Stimulated activated naive CD4-positive, alpha-beta T cell (primary cell): ENCODE measurements at regions not wholly inside any gene's neighbourhood (a gene's known extent, or its start where the extent isn't known, plus 50 kb on each side); places are given as distances from the start of the nearest gene placed in this dataset.

Experiments used
- DNase-seq, 6 experiments: peaks; one replicate each; lab custom pipeline; 2025; lab: John Stamatoyannopoulos, UW

DNA sequence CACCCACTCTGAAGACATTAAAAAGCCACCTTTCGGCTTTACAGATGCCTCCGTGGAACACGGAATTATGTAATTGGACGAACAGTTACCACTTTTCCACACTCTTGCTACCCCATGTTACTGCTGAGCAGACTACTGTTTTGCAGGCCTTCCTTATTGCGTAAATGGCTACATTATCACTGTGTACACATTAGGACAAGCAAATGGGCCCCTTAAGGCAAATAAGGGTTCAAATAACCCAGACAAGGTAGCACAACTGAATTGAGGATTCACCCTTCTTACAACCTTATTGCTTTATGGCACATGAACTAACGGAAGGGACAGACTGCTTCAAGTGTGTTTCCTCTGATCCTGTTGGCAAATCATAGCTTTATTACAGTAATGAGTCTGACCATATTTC is 832.2 kb upstream of the FANCL start:
- DNase-seq: no peak

- no peak for DNase-seq
Observed at GRCh38 chr2:59068255-59068654, 827.1 kb upstream of the FANCL start.

GRCh38 chr2:59066787-59067399 is 825.8 kb upstream of the FANCL start:
- DNase-seq: no peak

DNA sequence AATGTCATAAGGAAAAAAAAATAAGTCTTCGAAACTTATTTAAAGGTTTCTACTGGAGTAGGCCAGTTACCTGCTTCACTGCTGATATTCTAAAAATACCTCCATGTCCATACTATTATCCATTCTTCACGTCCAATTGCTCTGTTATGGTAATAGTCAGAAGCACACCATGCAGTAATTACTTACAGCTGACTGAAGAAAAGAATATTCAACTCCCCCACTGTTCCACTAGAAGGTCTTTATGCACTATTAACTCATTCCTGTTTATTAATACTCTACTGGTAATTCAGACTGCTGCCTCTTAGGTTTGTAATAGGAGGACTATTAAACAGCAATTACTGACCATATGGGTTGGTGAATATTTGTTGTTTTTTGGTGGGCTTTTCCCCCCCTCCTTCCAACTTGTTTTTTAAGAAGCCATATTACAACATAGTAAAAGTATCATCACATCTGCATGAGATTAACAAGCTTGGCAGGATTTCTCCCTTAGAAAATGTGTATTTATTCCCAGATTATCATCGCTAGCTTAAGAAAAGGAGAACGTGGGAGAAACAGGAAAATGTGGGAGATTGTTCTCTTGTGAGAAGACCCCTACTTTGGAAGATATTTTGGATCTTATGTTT is 806.4 kb upstream of the FANCL start:
- no peak for DNase-seq

GRCh38 chr2:59046401-59047372 is 805.6 kb upstream of the FANCL start:
- DNase-seq: no peak

- DNase-seq: no peak
Observed at GRCh38 chr2:59044736-59045135, 803.6 kb upstream of the FANCL start.

- DNase-seq: no peak
Observed at GRCh38 chr2:59041139-59041538, 800.0 kb upstream of the FANCL start.

- no peak for DNase-seq
Observed at GRCh38 chr2:59034837-59035236, 793.7 kb upstream of the FANCL start.

DNA sequence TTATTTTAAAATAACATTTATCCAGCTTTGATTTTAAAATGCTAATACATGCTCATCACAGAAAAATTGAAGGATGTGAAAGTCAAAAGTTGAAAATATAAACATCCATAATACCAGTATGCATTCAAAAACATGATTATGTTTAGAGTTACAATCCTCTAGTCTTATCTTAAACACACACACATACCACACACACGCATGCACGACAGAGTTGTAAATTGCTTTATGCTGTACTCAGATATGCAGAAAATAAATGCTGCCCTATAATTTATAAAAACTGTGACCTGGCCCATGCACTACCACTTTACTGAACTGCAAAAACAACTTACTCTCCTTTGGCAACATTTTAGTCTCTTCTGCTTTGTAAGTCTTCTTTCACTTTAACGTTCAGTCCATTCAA is 793.0 kb upstream of the FANCL start:
- no peak for DNase-seq

GRCh38 chr2:59033661-59034060 is 792.5 kb upstream of the FANCL start:
- no peak for DNase-seq

GRCh38 chr2:59032499-59032898 is 791.4 kb upstream of the FANCL start:
- DNase-seq: no peak

GRCh38 chr2:59029058-59029457 is 787.9 kb upstream of the FANCL start:
- DNase-seq: no peak

- no peak for DNase-seq
Observed at GRCh38 chr2:59027320-59027719, 786.2 kb upstream of the FANCL start.

DNA sequence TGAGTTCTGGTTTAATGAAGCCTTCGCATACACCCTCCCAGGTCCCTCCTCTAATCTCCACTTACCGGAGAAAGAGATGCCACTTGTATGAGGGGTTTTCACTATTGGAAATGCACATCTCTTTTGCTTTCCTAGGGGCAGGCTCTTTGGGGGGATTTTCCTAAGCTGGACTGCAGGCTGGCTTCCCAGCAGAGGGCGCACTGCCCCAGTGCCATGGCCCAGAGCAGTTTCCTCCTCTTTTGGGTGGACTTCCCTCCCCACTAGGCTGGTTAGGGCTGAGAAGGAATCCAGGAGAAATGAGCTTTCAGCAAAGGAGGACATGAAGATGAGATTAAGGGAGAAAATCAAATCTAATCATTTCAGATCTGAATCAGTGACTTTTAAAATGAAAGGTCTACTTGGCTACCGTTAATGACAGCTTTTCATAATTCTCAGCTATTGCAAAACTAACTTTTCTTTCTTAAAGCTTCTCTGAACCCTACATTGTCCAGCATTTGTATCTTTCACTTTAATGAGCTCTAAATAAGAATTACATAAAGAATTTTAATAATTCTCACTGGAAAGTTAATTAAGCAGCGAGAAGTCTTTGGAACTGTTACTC is 784.1 kb upstream of the FANCL start:
- DNase-seq: peak in 3 of 6 experiments; percentile 1 to 7 (median 6)

DNA sequence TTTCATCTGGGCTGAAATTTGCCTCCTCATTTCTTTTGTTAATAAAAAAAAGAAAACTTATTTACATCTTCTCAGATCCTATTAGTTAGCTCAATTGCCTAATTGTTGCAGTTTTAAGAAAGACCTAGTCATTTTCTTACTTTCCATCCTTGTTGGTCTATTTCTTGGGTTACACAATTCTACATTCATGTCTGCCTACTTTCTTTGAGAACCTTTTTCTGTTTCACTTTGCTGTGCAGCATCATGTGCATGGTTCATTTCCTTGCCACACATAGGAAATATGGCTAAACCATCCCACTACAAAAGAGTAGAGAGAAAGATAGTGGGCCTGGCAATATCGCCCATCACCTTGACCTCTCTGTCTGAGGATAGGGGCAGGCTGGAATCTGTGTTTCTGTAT is 780.7 kb upstream of the FANCL start:
- DNase-seq: no peak

- no peak for DNase-seq
Observed at GRCh38 chr2:59019566-59020159, 778.5 kb upstream of the FANCL start.

DNA sequence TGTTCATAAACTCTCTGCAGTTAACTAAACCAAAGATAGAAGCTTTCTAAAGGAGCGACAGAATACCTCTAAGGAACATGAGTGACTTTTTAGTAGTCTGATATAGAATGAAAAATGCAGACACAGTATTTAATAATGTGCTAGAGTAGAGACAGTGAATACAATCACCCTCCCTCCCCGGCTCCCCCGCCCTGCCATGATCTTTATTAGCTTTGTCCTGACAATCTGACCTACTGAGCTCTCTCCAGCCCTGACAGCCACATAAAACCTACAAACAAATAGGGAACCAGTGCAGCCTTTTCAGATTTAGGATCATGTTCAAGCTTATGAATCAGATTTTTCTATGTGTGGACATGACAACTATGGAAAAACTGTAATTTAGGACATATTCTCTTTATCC is 777.6 kb upstream of the FANCL start:
- no peak for DNase-seq

DNA sequence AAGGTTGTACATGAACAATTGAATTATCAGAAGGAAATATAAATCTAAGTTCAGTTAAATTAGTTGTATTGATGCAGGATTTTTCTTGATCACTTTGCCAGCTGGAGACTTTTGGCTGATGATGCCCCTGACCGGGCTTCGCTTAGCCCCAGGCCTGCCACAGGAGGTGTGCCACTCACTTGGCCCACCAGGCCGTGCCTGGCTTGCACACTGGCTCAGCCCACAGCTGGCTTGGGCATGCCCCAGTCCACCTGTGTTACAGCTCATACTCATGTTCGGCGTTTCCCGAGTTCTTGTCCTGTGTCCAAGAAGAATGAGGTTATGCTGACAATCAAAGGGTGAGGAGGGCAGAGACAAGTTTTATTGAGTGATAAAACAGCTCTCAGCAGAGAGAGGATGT is 773.9 kb upstream of the FANCL start:
- no peak for DNase-seq

GRCh38 chr2:59012971-59013370 is 771.8 kb upstream of the FANCL start:
- DNase-seq: no peak

- no peak for DNase-seq
Observed at GRCh38 chr2:59012234-59012633, 771.1 kb upstream of the FANCL start.

- no peak for DNase-seq
Observed at GRCh38 chr2:59008950-59009349, 767.8 kb upstream of the FANCL start.
